Right atrium auricular region (tissue), 2 donors: ENCODE measurements at regions not wholly inside any gene's neighbourhood (a gene's known extent, or its start where the extent isn't known, plus 50 kb on each side); places are given as distances from the start of the nearest gene placed in this dataset.

Experiments used
- DNase-seq: peaks from one replicate; pipeline ENCODE4 v3.0.0-alpha.2; 2019; ENCODE audit warnings: low spot score
- H3K27ac ChIP-seq, 2 donors: fragments of 200-600 bp; sonication (generic); 1 replicate in 1 of 2; 2 replicates in 1 of 2; pipeline ENCODE4 v1.5.1; 2016 to 2019
- H3K27me3 ChIP-seq, 2 donors: fragments of 200-600 bp; sonication (generic); one replicate each; pipeline versions ENCODE4 v1.5.1 to v1.6.0; 2017 to 2019
- H3K36me3 ChIP-seq: fragments of 200-600 bp; sonication (generic); one replicate; pipeline ENCODE4 v1.5.1; 2016
- H3K4me1 ChIP-seq, 2 donors: fragments of 200-600 bp; sonication (generic); one replicate each; pipeline versions ENCODE4 v1.5.1 to v1.6.0; 2017 to 2019
- H3K4me3 ChIP-seq, 2 donors: fragments of 200-600 bp; sonication (generic); 1 replicate in 1 of 2; 2 replicates in 1 of 2; pipeline ENCODE4 v1.5.1; 2017 to 2019; ENCODE audit warnings: mild to moderate bottlenecking in 1 of 2, moderate library complexity in 1 of 2
- H3K9me3 ChIP-seq, 2 donors: fragments of 200-600 bp; sonication (generic); one replicate each; pipeline ENCODE4 v1.5.1; 2019
- TF ChIP-seq, protein P1 (sequence below), 2 donors: fragments of 200-600 bp; sonication (generic); IDR thresholded peaks; one replicate each; pipeline ENCODE4 v1.5.1; 2019; ENCODE audit warnings: antibody characterized with exemption in 2 of 2

DNA sequence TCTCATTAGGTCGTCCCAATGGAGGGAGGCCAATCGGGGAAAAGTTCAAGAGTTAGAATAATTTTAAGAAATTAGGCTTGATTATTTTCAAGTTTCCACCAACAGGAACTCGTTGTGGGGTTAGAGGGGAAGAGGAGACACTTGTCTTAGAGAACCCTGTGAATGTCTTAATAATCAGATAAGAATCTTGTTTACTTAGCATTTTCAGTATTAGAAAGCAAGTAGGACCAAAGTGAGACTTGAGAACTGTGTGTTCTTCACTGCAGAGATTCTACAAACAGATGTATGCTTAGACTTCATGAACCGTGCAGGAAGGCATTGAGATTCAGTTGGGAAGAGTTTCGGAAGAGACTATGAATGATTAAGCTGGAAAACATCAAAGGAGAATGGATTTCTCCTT, 69.0 kb upstream of the HMHB1 start:
- Histone ChIP-seq H3K9me3 (no peaks in the 10 kb centered on the region), H3K36me3 (no peaks in the 10 kb centered on the region), H3K27ac (no peak overlapping the region), H3K4me1 (no peaks in the 10 kb centered on the region), H3K4me3 (no peak overlapping the region), H3K27me3 (no peaks in the 10 kb centered on the region)
- DNase-seq: no peak
- TF ChIP-seq, protein P1, sequence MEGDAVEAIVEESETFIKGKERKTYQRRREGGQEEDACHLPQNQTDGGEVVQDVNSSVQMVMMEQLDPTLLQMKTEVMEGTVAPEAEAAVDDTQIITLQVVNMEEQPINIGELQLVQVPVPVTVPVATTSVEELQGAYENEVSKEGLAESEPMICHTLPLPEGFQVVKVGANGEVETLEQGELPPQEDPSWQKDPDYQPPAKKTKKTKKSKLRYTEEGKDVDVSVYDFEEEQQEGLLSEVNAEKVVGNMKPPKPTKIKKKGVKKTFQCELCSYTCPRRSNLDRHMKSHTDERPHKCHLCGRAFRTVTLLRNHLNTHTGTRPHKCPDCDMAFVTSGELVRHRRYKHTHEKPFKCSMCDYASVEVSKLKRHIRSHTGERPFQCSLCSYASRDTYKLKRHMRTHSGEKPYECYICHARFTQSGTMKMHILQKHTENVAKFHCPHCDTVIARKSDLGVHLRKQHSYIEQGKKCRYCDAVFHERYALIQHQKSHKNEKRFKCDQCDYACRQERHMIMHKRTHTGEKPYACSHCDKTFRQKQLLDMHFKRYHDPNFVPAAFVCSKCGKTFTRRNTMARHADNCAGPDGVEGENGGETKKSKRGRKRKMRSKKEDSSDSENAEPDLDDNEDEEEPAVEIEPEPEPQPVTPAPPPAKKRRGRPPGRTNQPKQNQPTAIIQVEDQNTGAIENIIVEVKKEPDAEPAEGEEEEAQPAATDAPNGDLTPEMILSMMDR (IDR thresholded peaks at IDR 0.05): no peak

DNA sequence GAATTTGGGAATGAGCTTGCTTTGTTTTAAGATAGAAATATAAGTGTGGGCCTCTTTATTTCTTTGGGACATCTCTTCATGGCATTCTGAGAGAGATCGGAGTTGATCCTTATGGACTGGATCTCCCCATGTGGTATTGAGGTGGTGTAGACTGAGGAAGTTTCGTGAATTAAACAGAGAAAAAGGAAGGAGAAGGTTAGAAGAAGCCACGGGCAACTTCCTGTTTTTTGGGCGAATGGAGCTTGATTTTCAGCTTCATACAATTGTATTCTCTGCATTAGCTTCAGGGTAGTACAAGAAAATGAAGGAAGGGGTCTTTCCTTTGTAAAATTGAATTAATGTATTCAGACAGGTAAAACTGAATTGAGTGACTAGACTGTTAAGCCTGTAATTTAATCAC, 70.5 kb upstream of the HMHB1 start:
- Histone ChIP-seq H3K36me3 (no peaks in the 10 kb centered on the region), H3K4me3 (no peak overlapping the region), H3K27ac (no peak overlapping the region), H3K27me3 (no peaks in the 10 kb centered on the region), H3K4me1 (no peaks in the 10 kb centered on the region), H3K9me3 (no peaks in the 10 kb centered on the region)
- TF ChIP-seq, protein P1 (IDR thresholded peaks at IDR 0.05): no peak
- DNase-seq: no peak

DNA sequence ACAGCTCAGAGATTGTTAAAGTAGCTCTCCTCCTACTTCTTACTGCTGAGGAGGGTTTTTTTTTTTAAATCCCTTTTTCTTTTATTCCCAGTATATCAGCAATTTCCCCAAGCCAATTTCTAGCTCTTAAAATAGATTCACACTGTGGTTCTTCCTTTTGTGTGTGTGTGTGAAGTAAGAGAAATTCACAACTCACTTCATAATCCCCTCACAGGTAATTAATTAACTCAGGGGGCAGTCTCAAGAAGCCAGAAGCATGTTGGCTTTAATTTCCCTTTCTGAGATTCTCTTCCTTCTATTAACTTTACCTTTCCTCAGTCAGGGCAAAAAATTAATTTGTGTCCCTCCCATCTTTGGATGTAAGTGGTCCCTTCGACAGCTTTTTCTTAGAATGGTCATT, 71.0 kb upstream of the HMHB1 start:
- DNase-seq: no peak
- Histone ChIP-seq H3K27ac (no peak overlapping the region), H3K9me3 (no peaks in the 10 kb centered on the region), H3K4me3 (no peak overlapping the region), H3K36me3 (no peaks in the 10 kb centered on the region), H3K27me3 (no peaks in the 10 kb centered on the region), H3K4me1 (no peaks in the 10 kb centered on the region)
- TF ChIP-seq, protein P1 (IDR thresholded peaks at IDR 0.05): no peak

DNA sequence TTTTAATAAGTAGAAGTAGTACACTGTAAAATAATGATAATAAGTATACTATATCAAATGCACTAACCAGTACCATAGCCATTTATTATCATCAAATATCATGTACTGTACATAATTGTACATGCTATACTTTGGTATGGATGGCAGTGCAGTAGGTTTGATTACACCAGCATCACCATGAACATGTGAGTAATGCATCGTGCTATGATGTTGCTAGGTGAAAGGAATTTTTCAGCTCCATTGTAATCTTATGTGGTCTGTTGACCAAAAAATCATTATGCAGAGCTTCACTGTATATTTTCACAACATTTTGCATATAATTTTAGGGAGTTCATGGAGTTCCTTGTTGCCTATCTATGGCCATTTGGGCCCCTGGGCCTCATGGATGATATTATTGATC, 72.2 kb upstream of the HMHB1 start:
- TF ChIP-seq, protein P1 (IDR thresholded peaks at IDR 0.05): no peak
- DNase-seq: no peak
- Histone ChIP-seq H3K9me3 (no peaks in the 10 kb centered on the region), H3K27ac (no peak overlapping the region), H3K27me3 (no peaks in the 10 kb centered on the region), H3K4me1 (no peaks in the 10 kb centered on the region), H3K4me3 (no peak overlapping the region), H3K36me3 (no peaks in the 10 kb centered on the region)

DNA sequence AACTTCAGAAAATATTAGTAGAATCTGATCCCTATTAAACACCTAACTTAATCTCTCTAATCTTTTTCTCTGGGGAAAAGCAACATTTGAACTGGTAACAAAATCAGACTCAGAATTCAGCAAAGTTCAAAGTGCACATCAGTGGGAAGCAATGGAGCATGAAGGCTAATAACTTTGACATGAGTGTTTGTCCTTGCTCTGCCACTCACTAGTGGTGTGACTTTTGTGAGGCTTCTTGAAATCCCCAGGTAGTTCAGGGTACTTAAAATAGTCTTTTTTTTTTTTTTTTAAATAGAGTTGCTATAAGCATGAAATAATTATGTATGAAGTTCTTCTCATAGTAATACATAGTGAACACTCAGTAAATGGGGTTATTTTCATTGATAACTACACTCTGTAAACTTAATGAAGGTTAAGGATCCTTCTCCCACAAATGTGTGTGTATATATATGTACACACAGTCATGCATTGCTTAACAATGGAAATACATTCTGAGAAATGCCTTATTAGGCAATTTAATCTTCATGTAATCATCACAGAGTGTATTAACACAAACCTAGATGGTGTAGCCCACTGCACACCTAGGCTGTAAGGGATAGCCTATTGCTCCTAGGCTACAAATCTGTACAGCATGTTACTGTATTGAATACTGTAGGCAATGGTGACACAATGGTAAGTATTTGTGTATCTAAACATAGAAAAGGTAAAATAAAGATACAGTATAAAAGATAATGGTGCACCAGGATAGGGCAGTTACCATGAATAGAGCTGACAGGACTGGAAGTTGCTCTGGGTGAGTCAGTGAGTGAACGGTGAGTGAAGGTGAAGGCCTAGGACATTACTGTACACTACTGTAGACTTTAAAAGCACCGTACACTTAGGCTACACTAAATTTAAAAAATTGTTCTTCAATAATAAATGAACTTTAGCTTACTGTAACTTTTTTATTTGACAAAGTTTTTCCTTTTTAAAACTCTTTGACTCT, 73.3 kb upstream of the HMHB1 start:
- no peaks in the 10 kb centered on the region for H3K27me3 ChIP-seq
- DNase-seq: no peak
- H3K4me1 ChIP-seq: peaks cover 0 to 6% of the 10 kb centered on the region in 2 donors
- no peaks in the 10 kb centered on the region for H3K36me3 ChIP-seq
- TF ChIP-seq, protein P1 (IDR thresholded peaks at IDR 0.05): no peak
- no peak overlapping the region for H3K27ac ChIP-seq
- no peaks in the 10 kb centered on the region for H3K9me3 ChIP-seq
- no peak overlapping the region for H3K4me3 ChIP-seq
